Common myeloid progenitor, CD34-positive (primary cell): ENCODE measurements at regions not wholly inside any gene's neighbourhood (a gene's known extent, or its start where the extent isn't known, plus 50 kb on each side); places are given as distances from the start of the nearest gene placed in this dataset.

ENCODE experiments used
- CTCF ChIA-PET: fragments of 350-600 bp; sonication (Branson Sonifier 250); formaldehyde crosslinking; loops from one replicate; lab custom pipeline; 2021; ENCODE audit warnings: antibody characterized with exemption; lab: Charles Lee
- POLR2A ChIA-PET: fragments of 350-600 bp; sonication (Branson Sonifier 250); formaldehyde crosslinking; loops from one replicate; lab custom pipeline; 2021; ENCODE audit warnings: antibody characterized with exemption; lab: Charles Lee
- DNase-seq, 3 donors: peaks; one replicate each; pipeline versions ENCODE4 v3.0.0 to v3.0.0-alpha.2; 2013
- H3K27ac ChIP-seq, 2 experiments: 1 replicate in 1 of 2; 2 replicates in 1 of 2; pipeline ENCODE4 v1.7.0; 2013; ENCODE audit warnings: inconsistent platforms in 2 of 2, low read length in 2 of 2, mild to moderate bottlenecking in 2 of 2, low read depth in 1 of 2, moderate library complexity in 1 of 2; ENCODE audit not compliant: severe bottlenecking in 2 of 2, insufficient read depth in 1 of 2, poor library complexity in 1 of 2
- H3K27me3 ChIP-seq, 5 experiments: replicated peaks in 2 of 5; 1 replicate in 3 of 5; 2 replicates in 2 of 5; pipeline versions ENCODE4 v1.6.1 to v1.7.0; 2013; ENCODE audit warnings: low read length in 4 of 5, mild to moderate bottlenecking in 2 of 5, moderate library complexity in 2 of 5, inconsistent platforms in 1 of 5; ENCODE audit not compliant: insufficient read depth in 5 of 5, control insufficient read depth in 4 of 5
- H3K36me3 ChIP-seq, 4 experiments: 1 replicate in 2 of 4; 2 replicates in 2 of 4; pipeline versions ENCODE4 v1.6.1 to v1.7.0; 2013; ENCODE audit warnings: low read length in 3 of 4, control low read depth in 1 of 4, mild to moderate bottlenecking in 1 of 4; ENCODE audit not compliant: control insufficient read depth in 4 of 4, insufficient read depth in 4 of 4
- H3K4me1 ChIP-seq, 4 experiments: 1 replicate in 3 of 4; 2 replicates in 1 of 4; pipeline versions ENCODE4 v1.6.1 to v1.7.1; 2013; ENCODE audit warnings: low read length in 3 of 4, mild to moderate bottlenecking in 3 of 4, control low read depth in 1 of 4, inconsistent platforms in 1 of 4, moderate library complexity in 1 of 4; ENCODE audit not compliant: control insufficient read depth in 4 of 4, insufficient read depth in 4 of 4; ENCODE audit errors: control extremely low read depth in 1 of 4
- H3K4me3 ChIP-seq, 7 experiments: 1 replicate in 4 of 7; 2 replicates in 3 of 7; pipeline versions ENCODE4 v1.5.1 to v1.7.0; 2013; ENCODE audit warnings: mild to moderate bottlenecking in 7 of 7, low read length in 6 of 7, moderate library complexity in 6 of 7, inconsistent platforms in 2 of 7, low read depth in 2 of 7, control low read depth in 1 of 7; ENCODE audit not compliant: insufficient read depth in 4 of 7, control insufficient read depth in 1 of 7; ENCODE audit errors: extremely low read depth in 1 of 7
- H3K9me3 ChIP-seq, 5 experiments: 1 replicate in 4 of 5; 2 replicates in 1 of 5; pipeline versions ENCODE4 v1.6.1 to v1.7.1; 2013; ENCODE audit warnings: low read length in 4 of 5, mild to moderate bottlenecking in 2 of 5, inconsistent platforms in 1 of 5, low read depth in 1 of 5, moderate library complexity in 1 of 5; ENCODE audit not compliant: control insufficient read depth in 4 of 5, insufficient read depth in 2 of 5; ENCODE audit errors: control extremely low read depth in 1 of 5
- WGBS: methylation state at CpG from one replicate; pipeline ENCODE4 v1.1.5; 2013; ENCODE audit not compliant: insufficient coverage; 5-methylcytosine and 5-hydroxymethylcytosine counted together

- DNase-seq: no peak
- Histone ChIP-seq H3K4me3 (no peak overlapping the region), H3K36me3 (no peaks in the 10 kb centered on the region), H3K9me3 (no peaks in the 10 kb centered on the region), H3K27me3 (no peaks in the 10 kb centered on the region), H3K27ac (no peak overlapping the region), H3K4me1 (peaks cover 0 to 3% (median 0%) of the 10 kb centered on the region in 4 experiments)
- ChIA-PET CTCF (no interaction called here), POLR2A (no interaction called here)
- 83% methylated on average over 3 of the region's 4 CpGs for WGBS
Measured at GRCh38 chr3:64916937-64917336, 229.1 kb upstream of the ADAMTS9 start.

GRCh38 chr3:64916192-64916798 is 228.5 kb upstream of the ADAMTS9 start:
- H3K4me3 ChIP-seq: no peak overlapping the region
- ChIA-PET POLR2A (no interaction called here), CTCF (no interaction called here)
- no peaks in the 10 kb centered on the region for H3K36me3 ChIP-seq
- H3K4me1 ChIP-seq: peaks cover 0 to 3% (median 0%) of the 10 kb centered on the region in 4 experiments
- H3K27ac ChIP-seq: no peak overlapping the region
- H3K27me3 ChIP-seq: no peaks in the 10 kb centered on the region
- H3K9me3 ChIP-seq: no peaks in the 10 kb centered on the region
- 100% methylated on average over 7 of the region's 8 CpGs for WGBS
- no peak for DNase-seq

GRCh38 chr3:64915778-64916177 is 228.0 kb upstream of the ADAMTS9 start:
- Histone ChIP-seq H3K36me3 (no peaks in the 10 kb centered on the region), H3K9me3 (no peaks in the 10 kb centered on the region), H3K4me1 (peaks cover 0 to 3% (median 0%) of the 10 kb centered on the region in 4 experiments), H3K27ac (no peak overlapping the region), H3K4me3 (no peak overlapping the region), H3K27me3 (no peaks in the 10 kb centered on the region)
- whole genome bisulfite sequencing: no CpG with 5 or more reads among the region's 2 CpGs
- POLR2A ChIA-PET: no interaction called here
- CTCF ChIA-PET: no interaction called here
- no peak for DNase-seq

- WGBS: no CpG with 5 or more reads among the region's 4 CpGs
- CTCF ChIA-PET: no interaction called here
- DNase-seq: no peak
- no peak overlapping the region for H3K4me3 ChIP-seq
- POLR2A ChIA-PET: no interaction called here
- no peaks in the 10 kb centered on the region for H3K36me3 ChIP-seq
- no peaks in the 10 kb centered on the region for H3K9me3 ChIP-seq
- no peaks in the 10 kb centered on the region for H3K27me3 ChIP-seq
- H3K27ac ChIP-seq: no peak overlapping the region
- H3K4me1 ChIP-seq: peaks cover 0 to 3% (median 0%) of the 10 kb centered on the region in 4 experiments
Measured at GRCh38 chr3:64913515-64913914, 225.7 kb upstream of the ADAMTS9 start.

- H3K4me3 ChIP-seq: no peak overlapping the region
- 80% methylated on average over 1 of the region's 2 CpGs for WGBS
- no peak for DNase-seq
Measured at GRCh38 chr3:64911138-64911537, 223.3 kb upstream of the ADAMTS9 start.

GRCh38 chr3:64909757-64910467 is 222.1 kb upstream of the ADAMTS9 start:
- DNase-seq: no peak
- 93% methylated on average over 3 of the region's 4 CpGs for WGBS
- no peaks in the 10 kb centered on the region for H3K9me3 ChIP-seq
- no peak overlapping the region for H3K27ac ChIP-seq
- CTCF ChIA-PET: no interaction called here
- no peaks in the 10 kb centered on the region for H3K27me3 ChIP-seq
- POLR2A ChIA-PET: no interaction called here
- H3K4me3 ChIP-seq: no peak overlapping the region
- H3K36me3 ChIP-seq: no peaks in the 10 kb centered on the region
- H3K4me1 ChIP-seq: peaks cover 0 to 3% (median 0%) of the 10 kb centered on the region in 4 experiments

More at GRCh38 chr3:64911138-64911537, 223.3 kb upstream of the ADAMTS9 start:
- Histone ChIP-seq H3K4me1 (peaks cover 0 to 3% (median 0%) of the 10 kb centered on the region in 4 experiments), H3K27ac (no peak overlapping the region), H3K9me3 (no peaks in the 10 kb centered on the region), H3K36me3 (no peaks in the 10 kb centered on the region), H3K27me3 (no peaks in the 10 kb centered on the region)
- CTCF ChIA-PET: no interaction called here
- POLR2A ChIA-PET: no interaction called here

- WGBS: 96% methylated on average over 7 of the region's 8 CpGs
- DNase-seq: no peak
- ChIA-PET CTCF (no interaction called here), POLR2A (no interaction called here)
- Histone ChIP-seq H3K27me3 (no peaks in the 10 kb centered on the region), H3K27ac (no peak overlapping the region), H3K4me1 (peaks cover 0 to 3% (median 0%) of the 10 kb centered on the region in 4 experiments), H3K36me3 (no peaks in the 10 kb centered on the region), H3K4me3 (no peak overlapping the region), H3K9me3 (no peaks in the 10 kb centered on the region)
Measured at GRCh38 chr3:64909011-64909410, 221.2 kb upstream of the ADAMTS9 start.
